ENCODE measurements at regions not wholly inside any gene's neighbourhood (a gene's known extent, or its start where the extent isn't known, plus 50 kb on each side); places are given as distances from the start of the nearest gene placed in this dataset.

- Histone ChIP-seq H3K4me3 (no peak overlapping the region), H3K4me2 (no peak overlapping the region), H3K9me3 (no peaks in the 10 kb centered on the region), H3K4me1 (no peaks in the 10 kb centered on the region), H3K27ac (no peak overlapping the region)
- DNase-seq (ENCODE audit: low read depth in 1 of 2, low spot score in 1 of 2) (no peak), FAIRE-seq (no peak), ATAC-seq (no peak)
- TF ChIP-seq JUNB (IDR thresholded peaks at IDR 0.05) (no peak), GATA3 (IDR thresholded peaks at IDR 0.05; ENCODE audit: borderline replicate concordance) (no peak), EHMT2 (IDR thresholded peaks at IDR 0.05; ENCODE audit: low read depth) (no peak), ZFP36 (IDR thresholded peaks at IDR 0.05; ENCODE audit: borderline replicate concordance, partially characterized antibody) (no peak), PHF8 (IDR thresholded peaks at IDR 0.05; ENCODE audit: borderline replicate concordance, low read depth) (no peak), RNF2 (IDR thresholded peaks at IDR 0.05; ENCODE audit: borderline replicate concordance, low read depth) (no peak), HEYL (CRISPR knock-in tag; IDR thresholded peaks at IDR 0.05) (no peak), SREBF2 (IDR thresholded peaks at IDR 0.05) (no peak), CTCF (IDR thresholded peaks at IDR 0.05) (no peak), PBX3 (IDR thresholded peaks at IDR 0.05) (no peak), EHF (CRISPR knock-in tag; IDR thresholded peaks at IDR 0.05) (no peak), RAD21 (conservative IDR thresholded peaks at IDR 0.05 in 1 of 2, IDR thresholded peaks at IDR 0.05 in 1 of 2) (no peak), ZC3H11A (IDR thresholded peaks at IDR 0.05) (no peak), CEBPB (IDR thresholded peaks at IDR 0.05) (no peak), CHD4 (IDR thresholded peaks at IDR 0.05; ENCODE audit: borderline replicate concordance) (no peak), BCL3 (IDR thresholded peaks at IDR 0.05) (no peak), USF2 (IDR thresholded peaks at IDR 0.05) (no peak)
- WGBS (ENCODE audit: missing lambda C conversion rate) = 38% methylated on average over 2 of the region's 2 CpGs
- POLR2A ChIA-PET = no interaction called here
- CTCF ChIA-PET = interaction anchor here (0.6 kb wide), 1 partner anchor 27 kb away, joined by 3 read pairs; no protein-coding TSS in a partner anchor
Measured at GRCh38 chr11:97738751-97739150, 1282.0 kb upstream of the CNTN5 start.

GRCh38 chr11:97739932-97740800 is 1280.6 kb upstream of the CNTN5 start:
- no peak overlapping the region for H3K27ac ChIP-seq
- H3K4me2 ChIP-seq = no peak overlapping the region
- no peaks in the 10 kb centered on the region for H3K4me1 ChIP-seq
- TF ChIP-seq ZFP36 (IDR thresholded peaks at IDR 0.05; ENCODE audit: borderline replicate concordance, partially characterized antibody) (no peak), HES2 (IDR thresholded peaks at IDR 0.05) (no peak), BCL3 (IDR thresholded peaks at IDR 0.05) (no peak), PBX3 (IDR thresholded peaks at IDR 0.05) (no peak), ZC3H11A (IDR thresholded peaks at IDR 0.05) (no peak), CBX2 (IDR thresholded peaks at IDR 0.05; ENCODE audit: borderline replicate concordance, low read depth) (no peak), FOSL2 (IDR thresholded peaks at IDR 0.05) (no peak), FOSL2 (CRISPR knock-in tag; IDR thresholded peaks at IDR 0.05) (no peak)
- DNase-seq (ENCODE audit: low read depth in 1 of 2, low spot score in 1 of 2) = no peak
- ChIA-PET CTCF (no interaction called here), POLR2A (no interaction called here)
- H3K9me3 ChIP-seq = no peaks in the 10 kb centered on the region
- ATAC-seq = no peak
- H3K4me3 ChIP-seq = no peak overlapping the region
- FAIRE-seq = no peak
- WGBS (ENCODE audit: missing lambda C conversion rate) = 41% methylated on average over 4 of the region's 4 CpGs

Measured in A549 (cell line).